Sigmoid colon (tissue), 4 donors: ENCODE measurements at regions not wholly inside any gene's neighbourhood (a gene's known extent, or its start where the extent isn't known, plus 50 kb on each side); places are given as distances from the start of the nearest gene placed in this dataset.

Source experiments
- CTCF ChIP-seq, 4 experiments: fragments of 450-650 bp in 3 of 4; fragments of 200-600 bp in 1 of 4; IDR thresholded peaks; one replicate each; pipeline ENCODE4 v1.5.1; 2016 to 2019; ENCODE audit warnings: antibody characterized with exemption in 4 of 4, mild to moderate bottlenecking in 3 of 4, moderate library complexity in 2 of 4
- EP300 ChIP-seq, 4 donors: sonication (generic); formaldehyde crosslinking; IDR thresholded peaks; one replicate each; pipeline ENCODE4 v1.6.1; 2017; ENCODE audit warnings: antibody characterized with exemption in 4 of 4
- POLR2A ChIP-seq, 2 donors: fragments of 450-650 bp; IDR thresholded peaks; one replicate each; pipeline ENCODE4 v1.6.1; 2016; ENCODE audit warnings: antibody characterized with exemption in 2 of 2, mild to moderate bottlenecking in 2 of 2, moderate library complexity in 2 of 2
- POLR2AphosphoS5 ChIP-seq, 4 donors: sonication (generic); formaldehyde crosslinking; IDR thresholded peaks; one replicate each; pipeline ENCODE4 v1.6.1; 2017; ENCODE audit warnings: antibody characterized with exemption in 4 of 4

- TF ChIP-seq POLR2AphosphoS5 (IDR thresholded peaks at IDR 0.05) (no peak), POLR2A (IDR thresholded peaks at IDR 0.05) (no peak), CTCF (IDR thresholded peaks at IDR 0.05) (no peak), EP300 (IDR thresholded peaks at IDR 0.05) (no peak)
These were observed 162.0 kb downstream of the JCAD start for GRCh38 chr10:29897430-29897829.
